GM20000 (cell line): ENCODE measurements at regions not wholly inside any gene's neighbourhood (a gene's known extent, or its start where the extent isn't known, plus 50 kb on each side); places are given as distances from the start of the nearest gene placed in this dataset.

Experiments used
- DNase-seq: peaks from one replicate; pipeline ENCODE4 v3.0.0; 2012; ENCODE audit warnings: low spot score
- CTCF ChIP-seq: IDR thresholded peaks from 2 replicates; pipeline ENCODE4 v1.5.1; 2012; ENCODE audit warnings: mild to moderate bottlenecking, control low read depth; ENCODE audit errors: extremely low read depth, missing control alignments

- no peak for TF ChIP-seq CTCF
- no peak for DNase-seq
Measured at GRCh38 chr1:199813198-199813597, 214.3 kb upstream of the NR5A2 start.

- TF ChIP-seq CTCF = no peak
Measured at GRCh38 chr1:199815947-199816346, 211.6 kb upstream of the NR5A2 start.

GRCh38 chr1:199817266-199817665, 210.2 kb upstream of the NR5A2 start:
- DNase-seq = no peak
- TF ChIP-seq CTCF = no peak

More at GRCh38 chr1:199815947-199816346, 211.6 kb upstream of the NR5A2 start:
- DNase-seq = no peak

- TF ChIP-seq CTCF = no peak
- no peak for DNase-seq
Measured at GRCh38 chr1:199821029-199821779, 206.3 kb upstream of the NR5A2 start.

- TF ChIP-seq CTCF = no peak
- DNase-seq = no peak
Measured at GRCh38 chr1:199832451-199832850, 195.1 kb upstream of the NR5A2 start.

- no peak for TF ChIP-seq CTCF
- DNase-seq = no peak
Measured at GRCh38 chr1:199834711-199835110, 192.8 kb upstream of the NR5A2 start.

GRCh38 chr1:199836430-199836829, 191.1 kb upstream of the NR5A2 start:
- no peak for DNase-seq
- no peak for TF ChIP-seq CTCF
